ENCODE measurements at regions not wholly inside any gene's neighbourhood (a gene's known extent, or its start where the extent isn't known, plus 50 kb on each side); places are given as distances from the start of the nearest gene placed in this dataset.

GRCh38 chr12:67926063-67926462 lies 63.2 kb upstream of the IFNG-AS1 start:
- ATAC-seq, result no peak
- DNase-seq, result no peak
- ChIA-PET CTCF (interaction anchor here (1.5 kb wide), 1 partner anchor 17 kb away, joined by 6 read pairs; no protein-coding TSS in a partner anchor), POLR2A (no interaction called here)
- no peak overlapping the region for H3K4me3 Mint-ChIP-seq
- no peaks in the 10 kb centered on the region for H3K9me3 Mint-ChIP-seq
- H3K36me3 Mint-ChIP-seq (ENCODE audit: low read depth), result no peaks in the 10 kb centered on the region
- no peak for TF ChIP-seq CTCF (IDR thresholded peaks at IDR 0.05)
- no peak overlapping the region for H3K27ac Mint-ChIP-seq
- H3K4me1 Mint-ChIP-seq (ENCODE audit: low read depth), result no peaks in the 10 kb centered on the region
- intact Hi-C loops (cut with micrococcal nuclease), result no loop called here
- no peaks in the 10 kb centered on the region for H3K27me3 Mint-ChIP-seq

GRCh38 chr12:67927324-67927723 lies 61.9 kb upstream of the IFNG-AS1 start:
- CTCF ChIA-PET, result interaction anchor here (0.9 kb wide), 1 partner anchor 15 kb away, joined by 3 read pairs; no protein-coding TSS in a partner anchor

DNA sequence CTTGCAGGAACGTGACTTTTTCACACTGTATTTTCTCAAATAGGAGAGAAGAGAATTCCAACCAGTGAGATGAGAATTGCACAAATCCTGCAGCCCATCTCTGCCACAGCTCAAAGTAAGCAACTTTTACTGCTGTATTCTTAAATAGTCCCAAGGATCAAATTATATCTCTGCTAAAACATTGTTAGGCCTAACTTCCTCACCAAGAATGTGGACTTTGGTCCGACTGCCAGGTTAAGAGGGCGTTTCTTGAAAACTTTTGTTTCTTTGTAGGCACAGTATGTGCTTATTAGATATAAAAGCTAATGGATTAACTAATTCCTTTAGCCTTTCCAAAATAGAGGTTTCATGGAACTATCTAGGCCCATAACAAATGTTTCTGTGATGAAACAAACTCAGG lies 61.4 kb upstream of the IFNG-AS1 start:
- no peaks in the 10 kb centered on the region for H3K4me1 Mint-ChIP-seq (ENCODE audit: low read depth)
- ChIA-PET POLR2A (no interaction called here), CTCF (interaction anchor here (0.9 kb wide), 1 partner anchor 15 kb away, joined by 3 read pairs; no protein-coding TSS in a partner anchor)
- ATAC-seq, result no peak
- intact Hi-C loops (cut with micrococcal nuclease), result no loop called here
- DNase-seq, result no peak
- no peaks in the 10 kb centered on the region for H3K27me3 Mint-ChIP-seq
- H3K27ac Mint-ChIP-seq, result no peak overlapping the region
- no peak overlapping the region for H3K4me3 Mint-ChIP-seq
- TF ChIP-seq CTCF (IDR thresholded peaks at IDR 0.05), result no peak
- no peaks in the 10 kb centered on the region for H3K36me3 Mint-ChIP-seq (ENCODE audit: low read depth)
- no peaks in the 10 kb centered on the region for H3K9me3 Mint-ChIP-seq

More at GRCh38 chr12:67927324-67927723, 61.9 kb upstream of the IFNG-AS1 start:
- Mint-ChIP-seq H3K27ac (no peak overlapping the region), H3K4me1 (ENCODE audit: low read depth) (no peaks in the 10 kb centered on the region), H3K9me3 (no peaks in the 10 kb centered on the region), H3K27me3 (no peaks in the 10 kb centered on the region), H3K36me3 (ENCODE audit: low read depth) (no peaks in the 10 kb centered on the region), H3K4me3 (no peak overlapping the region)
- no peak for TF ChIP-seq CTCF (IDR thresholded peaks at IDR 0.05)
- DNase-seq, result no peak
- intact Hi-C loops (cut with micrococcal nuclease), result no loop called here
- ATAC-seq, result no peak
- POLR2A ChIA-PET, result no interaction called here

DNA sequence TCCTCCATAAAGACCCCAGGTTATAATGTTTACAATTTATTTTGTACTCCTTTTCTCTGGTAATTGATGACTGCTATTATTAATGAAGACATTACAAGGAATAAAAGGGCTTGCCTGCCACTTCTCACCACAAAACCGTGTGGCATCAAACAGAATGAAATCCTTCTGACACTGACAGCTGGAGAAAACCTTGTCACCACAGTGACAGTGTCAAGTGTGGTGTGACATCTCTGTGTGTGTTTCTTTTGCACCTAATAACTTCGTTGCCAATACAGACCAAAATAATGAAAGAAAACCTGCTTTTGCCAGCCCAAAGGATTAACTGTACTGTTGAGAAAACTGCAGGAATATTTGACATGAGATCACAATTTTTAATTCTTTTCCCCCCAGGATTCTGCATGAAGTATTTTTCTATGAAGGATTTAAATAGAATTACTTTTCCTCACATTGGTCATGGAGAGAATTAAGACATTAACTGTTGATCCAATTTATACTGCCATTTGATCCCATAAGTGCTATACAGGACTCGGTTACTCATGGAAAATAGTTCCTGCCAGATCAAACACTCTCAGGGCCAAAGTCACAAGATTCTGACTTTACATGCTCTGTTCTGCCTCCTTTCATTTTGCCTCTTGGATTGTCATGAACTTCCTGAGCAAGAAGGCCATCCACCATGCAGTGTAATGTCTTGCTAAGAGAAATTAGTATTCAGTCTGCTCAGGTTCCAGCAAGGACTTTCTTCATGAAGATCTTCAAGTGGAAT lies 60.4 kb upstream of the IFNG-AS1 start:
- Mint-ChIP-seq H3K4me3 (no peak overlapping the region), H3K4me1 (ENCODE audit: low read depth) (no peaks in the 10 kb centered on the region), H3K27ac (no peak overlapping the region), H3K36me3 (ENCODE audit: low read depth) (no peaks in the 10 kb centered on the region), H3K9me3 (no peaks in the 10 kb centered on the region), H3K27me3 (no peaks in the 10 kb centered on the region)
- ATAC-seq, result no peak
- no peak for TF ChIP-seq CTCF (IDR thresholded peaks at IDR 0.05)
- intact Hi-C loops (cut with micrococcal nuclease), result no loop called here
- POLR2A ChIA-PET, result no interaction called here
- CTCF ChIA-PET, result no interaction called here
- no peak for DNase-seq

DNA sequence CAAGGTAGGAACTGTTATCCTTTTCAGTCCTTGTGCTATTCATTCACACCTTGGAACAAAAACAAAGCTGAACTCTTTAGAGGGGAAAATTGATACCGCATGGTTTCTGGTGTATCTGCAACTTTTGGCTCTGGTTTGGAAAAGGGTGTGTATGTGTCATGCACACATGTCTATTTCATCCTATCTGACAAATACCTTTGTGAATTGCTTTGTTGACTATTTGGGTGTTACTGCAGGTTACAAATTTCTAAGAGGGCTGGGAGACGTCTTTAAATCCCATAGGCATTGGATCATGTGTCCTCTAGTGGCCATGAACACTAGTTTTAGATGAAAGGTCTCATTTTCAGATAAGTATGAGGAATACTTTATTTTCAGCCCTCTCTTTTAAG lies 59.9 kb upstream of the IFNG-AS1 start:
- no peaks in the 10 kb centered on the region for H3K27me3 Mint-ChIP-seq
- TF ChIP-seq CTCF (IDR thresholded peaks at IDR 0.05), result no peak
- intact Hi-C loops (cut with micrococcal nuclease), result no loop called here
- H3K9me3 Mint-ChIP-seq, result no peaks in the 10 kb centered on the region
- no peaks in the 10 kb centered on the region for H3K4me1 Mint-ChIP-seq (ENCODE audit: low read depth)
- H3K36me3 Mint-ChIP-seq (ENCODE audit: low read depth), result no peaks in the 10 kb centered on the region
- no peak overlapping the region for H3K4me3 Mint-ChIP-seq
- CTCF ChIA-PET, result no interaction called here
- POLR2A ChIA-PET, result no interaction called here
- H3K27ac Mint-ChIP-seq, result no peak overlapping the region
- no peak for ATAC-seq
- no peak for DNase-seq

Measured in activated CD8-positive, alpha-beta T cell treated with anti-CD3 and anti-CD28 coated beads for 36 hours (primary cell).